NT2/D1 (cell line): ENCODE measurements at regions not wholly inside any gene's neighbourhood (a gene's known extent, or its start where the extent isn't known, plus 50 kb on each side); places are given as distances from the start of the nearest gene placed in this dataset.

ENCODE experiments used
- SUZ12 ChIP-seq: IDR thresholded peaks from 2 replicates; pipeline ENCODE4 v1.6.1; 2011; ENCODE audit not compliant: insufficient read length, insufficient read depth; ENCODE audit errors: extremely low read depth
- YY1 ChIP-seq: IDR thresholded peaks from 2 replicates; pipeline ENCODE4 v1.6.1; 2011; ENCODE audit not compliant: insufficient read length, insufficient read depth
- ZNF274 ChIP-seq: IDR thresholded peaks from 2 replicates; pipeline ENCODE4 v1.6.1; 2011; ENCODE audit warnings: mild to moderate bottlenecking, low read depth, low read length

DNA sequence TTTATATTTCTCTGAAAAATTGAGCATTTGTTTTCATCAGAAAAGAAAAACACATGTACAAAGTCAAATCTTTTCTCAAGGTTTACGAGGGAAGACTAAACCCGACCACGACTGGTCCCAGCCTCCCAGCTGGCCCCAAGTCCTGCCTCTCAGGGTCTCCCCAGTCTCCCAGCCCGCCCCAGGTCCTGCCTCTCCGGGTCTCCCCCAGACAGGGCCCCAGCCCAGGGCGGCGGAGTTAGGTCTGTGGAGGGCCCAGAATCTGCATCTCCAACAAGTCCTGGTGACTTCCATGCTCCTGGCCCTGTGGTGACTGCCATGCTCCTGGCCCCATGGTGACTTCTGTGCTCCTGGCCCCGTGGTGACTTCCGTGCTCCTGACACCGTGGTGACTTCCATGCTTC is 359.9 kb downstream of the IRX2 start:
- TF ChIP-seq YY1 = no peak
- no peak for TF ChIP-seq SUZ12
- no peak for TF ChIP-seq ZNF274
